RWPE1 (cell line): ENCODE measurements at regions not wholly inside any gene's neighbourhood (a gene's known extent, or its start where the extent isn't known, plus 50 kb on each side); places are given as distances from the start of the nearest gene placed in this dataset.

Experiments
- CTCF ChIA-PET: fragments of 350-600 bp; sonication (Branson Sonifier 250); formaldehyde crosslinking; extraction: SDS; loops from one replicate; lab custom pipeline; 2021; lab: Yijun Ruan, JAX
- POLR2A ChIA-PET: fragments of 400-600 bp; formaldehyde crosslinking; extraction: SDS; loops from one replicate; lab custom pipeline; 2020; ENCODE audit warnings: antibody characterized with exemption; ENCODE audit not compliant: low non-redundant PET; lab: Yijun Ruan, JAX
- DNase-seq: peaks from one replicate; pipeline ENCODE4 v3.0.0; 2012; ENCODE audit warnings: low spot score
- H3K27ac ChIP-seq: fragments of 450-650 bp; 2 replicates; pipeline ENCODE4 v1.5.1; 2017
- TF ChIP-seq, protein P1 (sequence below): fragments of 450-650 bp; conservative IDR thresholded peaks from 2 replicates; pipeline ENCODE4 v1.5.1; 2017; ENCODE audit warnings: low read depth, mild to moderate bottlenecking

DNA sequence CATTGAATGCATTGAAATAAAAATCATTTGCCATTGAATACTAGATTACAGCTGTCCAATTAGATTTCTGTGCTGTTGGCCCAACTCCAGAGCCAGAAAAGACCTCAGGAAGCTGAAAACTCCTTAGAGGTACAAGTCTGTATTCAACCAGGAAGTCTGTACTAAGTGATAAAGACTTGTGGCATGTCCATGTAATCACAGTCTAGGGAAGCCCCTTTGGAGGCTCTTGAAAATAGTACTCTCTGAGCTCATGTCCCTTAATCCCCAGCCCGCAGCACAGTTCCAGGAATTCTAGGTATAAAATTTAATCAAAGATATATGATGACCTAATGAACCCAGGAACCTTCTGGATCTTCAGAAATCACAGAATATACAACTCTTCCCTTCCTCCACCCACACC, 279.4 kb downstream of the RSL24D1 start:
- no peak for DNase-seq
- ChIA-PET POLR2A (no interaction called here), CTCF (interaction anchor here (0.7 to 1.0 kb wide), 2 partner anchors 172 to 245 kb away, joined by 5 read pairs; no protein-coding TSS in a partner anchor)
- TF ChIP-seq, protein P1, sequence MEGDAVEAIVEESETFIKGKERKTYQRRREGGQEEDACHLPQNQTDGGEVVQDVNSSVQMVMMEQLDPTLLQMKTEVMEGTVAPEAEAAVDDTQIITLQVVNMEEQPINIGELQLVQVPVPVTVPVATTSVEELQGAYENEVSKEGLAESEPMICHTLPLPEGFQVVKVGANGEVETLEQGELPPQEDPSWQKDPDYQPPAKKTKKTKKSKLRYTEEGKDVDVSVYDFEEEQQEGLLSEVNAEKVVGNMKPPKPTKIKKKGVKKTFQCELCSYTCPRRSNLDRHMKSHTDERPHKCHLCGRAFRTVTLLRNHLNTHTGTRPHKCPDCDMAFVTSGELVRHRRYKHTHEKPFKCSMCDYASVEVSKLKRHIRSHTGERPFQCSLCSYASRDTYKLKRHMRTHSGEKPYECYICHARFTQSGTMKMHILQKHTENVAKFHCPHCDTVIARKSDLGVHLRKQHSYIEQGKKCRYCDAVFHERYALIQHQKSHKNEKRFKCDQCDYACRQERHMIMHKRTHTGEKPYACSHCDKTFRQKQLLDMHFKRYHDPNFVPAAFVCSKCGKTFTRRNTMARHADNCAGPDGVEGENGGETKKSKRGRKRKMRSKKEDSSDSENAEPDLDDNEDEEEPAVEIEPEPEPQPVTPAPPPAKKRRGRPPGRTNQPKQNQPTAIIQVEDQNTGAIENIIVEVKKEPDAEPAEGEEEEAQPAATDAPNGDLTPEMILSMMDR = no peak
- no peak overlapping the region for H3K27ac ChIP-seq

DNA sequence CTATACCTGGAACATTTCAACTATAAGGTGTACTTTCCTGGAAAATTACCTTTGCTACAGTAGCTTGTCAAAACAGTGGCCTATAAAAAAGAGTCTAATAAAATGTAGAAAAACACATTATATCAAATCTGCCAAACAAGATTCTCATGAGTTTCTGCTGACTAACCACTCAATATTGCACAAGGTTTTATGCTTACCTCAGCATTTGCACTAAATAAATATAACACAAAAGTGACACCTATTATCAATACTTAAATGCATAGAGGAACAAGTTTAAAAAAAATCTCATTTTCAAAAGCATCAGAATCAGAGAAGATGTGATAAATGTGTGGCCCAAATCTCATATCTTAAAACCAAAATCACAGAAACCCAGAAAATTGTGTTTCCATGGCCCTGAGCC, 281.4 kb downstream of the RSL24D1 start:
- ChIA-PET POLR2A (no interaction called here), CTCF (no interaction called here)
- no peak overlapping the region for H3K27ac ChIP-seq
- TF ChIP-seq, protein P1 = no peak
- DNase-seq = no peak

DNA sequence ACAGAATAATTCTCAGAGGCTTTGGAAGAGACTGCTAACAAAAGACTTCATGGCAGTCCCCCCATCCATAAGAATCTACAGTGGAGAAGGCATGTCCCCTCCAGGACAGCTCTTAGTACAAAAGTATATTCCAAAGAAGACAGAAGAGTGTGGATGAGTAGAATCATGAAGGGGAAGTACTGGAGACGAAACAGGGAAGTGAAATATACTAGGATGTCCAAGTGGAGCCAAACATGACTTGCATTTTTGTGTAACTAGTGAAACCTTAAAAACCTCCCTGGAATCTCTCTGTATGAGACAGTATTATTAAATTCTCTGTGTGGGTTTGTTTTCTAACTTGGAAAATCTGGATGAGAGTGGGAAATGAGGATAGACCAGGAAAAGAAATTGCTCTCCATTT, 312.4 kb downstream of the RSL24D1 start:
- TF ChIP-seq, protein P1 = no peak
- DNase-seq = no peak
- POLR2A ChIA-PET = no interaction called here
- CTCF ChIA-PET = no interaction called here
- H3K27ac ChIP-seq = no peak overlapping the region

DNA sequence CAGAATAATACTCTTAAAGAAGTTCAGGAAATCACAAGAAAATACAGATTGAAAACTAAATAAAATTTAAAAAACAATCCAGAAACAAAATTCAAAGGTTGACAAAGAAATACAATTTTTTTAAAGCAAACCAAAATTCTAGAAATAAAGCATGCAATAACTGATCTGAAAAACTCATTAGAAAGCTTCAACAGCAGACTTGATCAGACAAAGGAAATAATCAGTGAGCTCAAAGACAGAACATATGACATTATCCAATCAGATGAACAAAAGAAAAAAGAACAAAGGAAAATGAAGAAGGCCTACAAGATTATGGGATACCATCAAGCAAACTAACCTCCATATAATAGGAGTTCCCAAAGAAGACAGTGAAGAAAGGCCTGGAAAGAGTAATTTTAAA, 336.8 kb downstream of the RSL24D1 start:
- no peak for DNase-seq
- no peak overlapping the region for H3K27ac ChIP-seq
- TF ChIP-seq, protein P1 = no peak
- ChIA-PET CTCF (no interaction called here), POLR2A (no interaction called here)

DNA sequence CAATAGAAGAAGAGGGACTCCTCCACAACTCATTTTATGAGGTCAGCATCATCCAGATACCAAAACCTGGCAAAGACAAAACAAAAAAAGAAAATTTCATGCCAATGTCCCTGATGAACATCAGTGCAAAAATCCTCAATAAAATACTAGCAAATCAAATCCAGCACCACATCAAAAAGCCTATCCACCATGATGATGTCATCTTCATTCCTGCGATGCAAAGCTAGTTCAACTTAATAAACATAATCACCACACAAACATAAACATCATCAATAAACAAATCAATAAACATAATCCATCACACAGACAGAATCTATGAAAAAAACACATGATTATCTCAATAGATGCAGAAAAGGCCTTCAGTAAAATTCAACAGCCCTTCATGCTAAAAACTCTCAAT, 342.1 kb downstream of the RSL24D1 start:
- DNase-seq = no peak
- CTCF ChIA-PET = no interaction called here
- POLR2A ChIA-PET = no interaction called here
- TF ChIP-seq, protein P1 = no peak
- H3K27ac ChIP-seq = no peak overlapping the region

DNA sequence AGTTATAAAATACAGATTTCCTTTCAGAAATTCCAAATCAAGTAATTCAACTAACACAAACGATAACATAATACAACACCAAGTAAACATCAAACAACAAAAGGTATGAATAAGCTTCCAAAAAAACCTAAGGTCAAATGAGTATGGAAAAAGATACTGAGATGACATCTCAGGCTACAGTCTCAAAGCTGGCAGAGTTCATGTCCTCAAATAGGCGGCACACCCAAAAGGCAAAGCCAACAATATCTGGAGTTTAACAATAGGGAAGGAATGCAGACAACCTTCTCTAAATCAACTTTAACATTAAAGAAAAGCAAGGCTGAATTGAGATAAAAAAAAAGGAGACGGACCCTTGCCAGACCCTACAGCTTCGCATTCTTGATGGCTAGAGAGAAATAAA, 346.6 kb downstream of the RSL24D1 start:
- TF ChIP-seq, protein P1 = no peak
- no peak overlapping the region for H3K27ac ChIP-seq
- ChIA-PET CTCF (interaction anchor here (0.6 kb wide), 1 partner anchor 1058 kb away, joined by 3 read pairs; no protein-coding TSS in a partner anchor), POLR2A (no interaction called here)
- no peak for DNase-seq

DNA sequence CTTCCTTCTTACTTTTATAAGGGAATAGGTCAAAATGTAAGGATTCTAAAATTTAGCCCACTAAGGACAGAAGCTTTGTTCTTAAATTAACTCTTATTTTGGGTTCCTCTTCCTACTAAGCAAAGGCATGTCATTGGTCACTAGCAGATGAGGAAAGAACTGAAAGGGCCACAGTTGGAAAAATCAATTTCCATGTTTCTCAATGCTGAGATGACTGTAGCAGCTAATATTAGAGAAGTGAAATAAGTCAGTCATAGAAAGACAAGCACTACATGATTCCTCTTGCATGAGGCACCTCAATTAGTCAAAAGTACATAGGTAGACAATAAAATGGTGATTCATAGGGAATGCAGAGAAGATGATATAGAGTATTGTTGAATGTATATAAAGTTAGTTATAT, 353.7 kb downstream of the RSL24D1 start:
- no peak overlapping the region for H3K27ac ChIP-seq
- ChIA-PET POLR2A (no interaction called here), CTCF (no interaction called here)
- no peak for DNase-seq
- TF ChIP-seq, protein P1 = no peak
